Prostate gland (tissue), 2 donors: ENCODE measurements at regions not wholly inside any gene's neighbourhood (a gene's known extent, or its start where the extent isn't known, plus 50 kb on each side); places are given as distances from the start of the nearest gene placed in this dataset.

Experiments used
- CTCF ChIP-seq, 4 experiments: fragments of 200-600 bp in 2 of 4; fragments of 450-650 bp in 2 of 4; sonication (generic) in 2 of 4; IDR thresholded peaks; 1 replicate in 3 of 4; 2 replicates in 1 of 4; pipeline ENCODE4 v1.5.1; 2016 to 2019; ENCODE audit warnings: antibody characterized with exemption in 4 of 4, mild to moderate bottlenecking in 2 of 4, moderate library complexity in 2 of 4
- POLR2A ChIP-seq: fragments of 450-650 bp; IDR thresholded peaks from one replicate; pipeline ENCODE4 v1.6.1; 2016; ENCODE audit warnings: antibody characterized with exemption, mild to moderate bottlenecking

GRCh38 chr4:66465111-66465510 lies 794.8 kb upstream of the EPHA5 start:
- TF ChIP-seq CTCF (IDR thresholded peaks at IDR 0.05) (no peak), POLR2A (no peak)
